Naive B cell (primary cell): ENCODE measurements at regions not wholly inside any gene's neighbourhood (a gene's known extent, or its start where the extent isn't known, plus 50 kb on each side); places are given as distances from the start of the nearest gene placed in this dataset.
"Not testable (repeated sequence)": the region's sequence is repeated elsewhere in the genome, so short reads cannot be mapped to it uniquely, and the experiment has no call there.

Source experiments
- ATAC-seq, 2 donors: fragments of 150-1000 bp; cut with Tn5 transposase; 2 replicates each; pipeline ENCODE4 v1.10.0; 2021; ENCODE audit warnings: low read depth in 2 of 2, mild to moderate bottlenecking in 2 of 2, moderate library complexity in 2 of 2
- DNase-seq: peaks from one replicate; pipeline ENCODE4 v3.0.0; 2022
- H3K27ac Mint-ChIP-seq, 6 donors: one replicate each; pipeline ENCODE4 v1.8.0; 2020 to 2022; ENCODE audit warnings: mild to moderate bottlenecking in 6 of 6, mixed read lengths in 6 of 6, moderate library complexity in 5 of 6, inconsistent platforms in 2 of 6
- H3K27me3 Mint-ChIP-seq, 3 donors: one replicate each; pipeline ENCODE4 v1.8.0; 2021 to 2022; ENCODE audit warnings: mixed read lengths in 3 of 3, mild to moderate bottlenecking in 1 of 3
- H3K36me3 Mint-ChIP-seq, 2 donors: one replicate each; pipeline ENCODE4 v1.8.0; 2020 to 2022; ENCODE audit warnings: mixed read lengths in 2 of 2, inconsistent platforms in 1 of 2, mild to moderate bottlenecking in 1 of 2
- H3K4me1 Mint-ChIP-seq, 3 donors: one replicate each; pipeline ENCODE4 v1.8.0; 2020 to 2022; ENCODE audit warnings: mixed read lengths in 3 of 3, inconsistent platforms in 1 of 3, mild to moderate bottlenecking in 1 of 3, moderate library complexity in 1 of 3
- H3K4me3 Mint-ChIP-seq, 8 donors: one replicate each; pipeline ENCODE4 v1.8.0; 2020 to 2022; ENCODE audit warnings: mild to moderate bottlenecking in 8 of 8, mixed read lengths in 8 of 8, moderate library complexity in 8 of 8, inconsistent platforms in 2 of 8
- H3K9me3 Mint-ChIP-seq, 7 donors: one replicate each; pipeline ENCODE4 v1.8.0; 2020 to 2022; ENCODE audit warnings: mixed read lengths in 7 of 7, mild to moderate bottlenecking in 5 of 7, inconsistent platforms in 2 of 7, moderate library complexity in 1 of 7

DNA sequence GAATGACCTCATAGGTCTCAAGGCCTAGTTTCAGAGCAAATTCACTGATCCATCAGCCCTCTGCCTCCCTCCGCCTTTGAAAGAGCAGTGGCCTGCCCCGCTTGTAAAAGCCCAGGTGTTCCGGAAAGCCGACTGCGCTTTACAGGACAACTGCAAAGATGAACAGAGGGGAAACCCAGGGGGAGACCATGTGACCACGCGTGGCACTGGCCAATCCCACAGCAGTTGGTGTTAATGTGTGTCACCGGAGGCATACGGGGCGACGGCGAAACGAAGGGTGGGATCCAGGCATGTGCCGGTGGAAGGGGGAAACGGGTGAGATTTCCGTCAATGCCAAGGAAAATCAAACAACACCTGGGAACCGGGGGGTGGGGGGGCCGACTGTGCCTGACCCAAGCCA, 684.4 kb upstream of the TPTE start:
- not testable (repeated sequence) for H3K27ac Mint-ChIP-seq, DNase-seq, ATAC-seq, H3K4me3 Mint-ChIP-seq, H3K27me3 Mint-ChIP-seq, H3K4me1 Mint-ChIP-seq
- Mint-ChIP-seq H3K9me3 (peaks cover 10 to 28% (median 19%) of the 10 kb centered on the region in 7 donors), H3K36me3 (peaks cover 0 to 12% of the 10 kb centered on the region in 2 donors)

DNA sequence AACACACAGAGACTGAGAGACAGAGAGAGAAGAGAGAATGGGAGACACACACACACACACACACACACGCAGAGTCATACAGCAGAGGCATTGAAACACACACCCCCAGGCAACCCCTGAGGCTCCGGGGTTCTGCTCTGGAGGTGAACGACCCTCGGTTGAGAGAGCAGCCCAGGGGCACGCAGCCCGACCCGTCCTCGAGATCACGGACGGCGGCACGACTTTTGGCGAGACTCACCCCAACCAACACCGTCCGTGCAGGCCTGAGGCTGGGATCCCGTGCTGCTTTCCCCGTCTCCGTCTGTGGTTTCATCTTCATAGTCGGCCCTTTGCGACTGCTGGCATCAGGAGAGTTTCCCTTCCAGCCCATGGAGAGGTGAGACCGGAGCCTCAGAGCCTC, 683.9 kb upstream of the TPTE start:
- not testable (repeated sequence) for DNase-seq, H3K4me3 Mint-ChIP-seq, H3K27ac Mint-ChIP-seq, H3K4me1 Mint-ChIP-seq, ATAC-seq, H3K27me3 Mint-ChIP-seq
- H3K36me3 Mint-ChIP-seq = peaks cover 0 to 12% of the 10 kb centered on the region in 2 donors
- H3K9me3 Mint-ChIP-seq = peaks cover 10 to 28% (median 20%) of the 10 kb centered on the region in 7 donors

DNA sequence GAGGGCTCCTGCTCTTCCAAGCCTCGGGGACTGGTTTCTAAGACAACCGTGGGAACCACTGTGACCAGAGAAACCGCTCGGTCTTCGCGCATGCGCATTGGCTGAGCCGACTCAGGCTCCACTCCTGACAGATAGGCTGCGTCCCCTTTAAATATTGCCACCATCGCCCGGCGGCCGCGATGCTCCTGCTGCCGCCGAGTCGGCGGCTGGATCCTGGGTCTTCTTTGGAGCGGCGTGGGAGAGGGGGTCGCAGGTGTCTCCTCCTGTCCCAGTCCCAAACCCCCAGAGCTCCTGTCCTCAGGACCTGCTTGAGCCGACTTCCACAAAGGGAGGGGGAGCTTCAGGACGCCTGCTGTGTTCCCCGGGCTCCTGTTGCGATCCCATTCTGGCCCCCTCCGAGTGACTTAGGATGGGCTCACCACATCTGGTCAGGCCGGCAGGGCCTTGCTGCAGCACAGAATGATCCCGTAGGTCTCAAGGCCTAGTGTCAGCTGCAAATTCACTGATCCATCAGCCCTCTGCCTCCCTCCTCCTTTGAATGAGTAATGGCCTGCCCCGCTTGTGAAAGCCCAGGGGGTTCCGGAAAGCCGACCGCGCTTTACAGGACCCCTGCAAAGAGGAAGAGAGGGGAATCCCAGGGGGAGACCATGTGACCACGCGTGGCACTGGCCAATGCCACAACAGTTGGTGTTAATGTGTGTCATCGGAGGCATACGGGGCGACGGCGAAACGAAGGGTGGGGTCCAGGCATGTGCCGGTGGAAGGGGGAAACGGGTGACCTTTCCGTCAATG, 683.2 kb upstream of the TPTE start:
- Mint-ChIP-seq H3K27me3 (no peaks in the 10 kb centered on the region), H3K4me1 (no peaks in the 10 kb centered on the region), H3K27ac (peak overlapping the region in 1 of 6 donors; percentile 26), H3K36me3 (peaks cover 0 to 12% of the 10 kb centered on the region in 2 donors), H3K9me3 (peaks cover 10 to 26% (median 22%) of the 10 kb centered on the region in 7 donors), H3K4me3 (no peak overlapping the region)
- DNase-seq = no peak
- ATAC-seq = no peak

DNA sequence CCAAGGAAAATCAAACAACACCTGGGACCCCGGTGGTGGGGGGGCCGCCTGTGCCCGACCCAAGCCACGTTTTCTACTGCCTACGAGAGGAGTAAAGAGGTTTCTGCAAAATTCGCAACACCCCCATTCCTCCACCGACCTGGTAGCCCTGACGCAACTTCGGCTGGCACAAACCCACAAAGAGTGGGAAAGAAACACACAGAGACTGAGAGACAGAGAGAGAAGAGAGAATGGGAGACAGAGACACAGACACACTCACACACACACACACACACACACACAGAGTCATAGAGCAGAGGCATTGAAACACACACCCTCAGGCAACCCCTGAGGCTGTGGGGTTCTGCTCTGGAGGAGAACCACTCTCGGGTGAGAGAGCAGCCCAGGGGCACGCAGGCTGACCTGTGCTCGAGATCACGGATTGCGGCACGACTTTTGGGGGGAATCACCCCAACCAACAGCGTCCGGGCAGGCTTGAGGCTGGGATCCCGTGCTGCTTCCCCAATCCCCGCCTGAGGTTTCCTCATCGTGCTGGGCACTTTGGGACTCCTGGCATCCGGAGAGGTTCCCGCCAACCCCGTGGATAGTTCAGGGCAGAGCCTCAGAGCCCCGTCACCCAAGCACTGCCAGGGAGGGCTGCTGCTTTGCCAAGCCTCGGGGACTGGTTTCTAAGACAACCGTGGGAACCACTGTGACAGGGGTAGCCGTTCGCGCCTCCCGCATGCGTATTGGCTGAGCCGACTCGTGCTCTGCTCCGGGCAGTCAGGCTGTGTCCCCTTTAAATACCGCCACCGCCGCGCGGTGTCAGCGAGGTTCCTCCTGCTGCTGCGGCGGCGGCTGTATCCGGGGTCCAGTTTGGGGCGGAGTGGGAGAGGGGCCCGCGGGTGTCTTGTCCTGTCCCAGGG, 682.4 kb upstream of the TPTE start:
- no peak for ATAC-seq
- Mint-ChIP-seq H3K9me3 (peaks cover 10 to 24% (median 22%) of the 10 kb centered on the region in 7 donors), H3K27me3 (no peaks in the 10 kb centered on the region), H3K4me1 (no peaks in the 10 kb centered on the region), H3K27ac (no peak overlapping the region), H3K36me3 (peaks cover 0 to 12% of the 10 kb centered on the region in 2 donors), H3K4me3 (no peak overlapping the region)
- DNase-seq = no peak

DNA sequence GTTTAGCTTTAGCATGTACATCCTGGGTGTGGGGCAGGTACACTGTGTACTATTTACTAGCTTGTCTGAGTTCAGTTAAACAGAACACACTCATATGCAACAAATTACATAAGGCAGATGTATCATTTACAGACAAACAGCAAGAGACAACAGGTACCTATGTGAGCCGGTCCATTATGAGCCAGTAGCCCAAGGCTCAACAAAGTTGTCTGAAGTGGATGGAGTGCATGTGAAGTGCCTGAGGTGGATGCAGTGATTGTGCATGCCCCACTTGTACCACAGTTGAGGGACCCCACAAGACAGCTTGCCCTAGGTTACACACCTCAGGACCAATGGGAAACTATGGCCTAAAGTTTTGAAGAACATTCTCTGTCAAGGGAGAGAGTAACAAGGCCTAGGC, 677.3 kb upstream of the TPTE start:
- not testable (repeated sequence) for H3K36me3 Mint-ChIP-seq, H3K4me1 Mint-ChIP-seq, H3K4me3 Mint-ChIP-seq, H3K27ac Mint-ChIP-seq, DNase-seq, H3K27me3 Mint-ChIP-seq, ATAC-seq
- H3K9me3 Mint-ChIP-seq = peaks cover 0 to 16% (median 6%) of the 10 kb centered on the region in 7 donors

DNA sequence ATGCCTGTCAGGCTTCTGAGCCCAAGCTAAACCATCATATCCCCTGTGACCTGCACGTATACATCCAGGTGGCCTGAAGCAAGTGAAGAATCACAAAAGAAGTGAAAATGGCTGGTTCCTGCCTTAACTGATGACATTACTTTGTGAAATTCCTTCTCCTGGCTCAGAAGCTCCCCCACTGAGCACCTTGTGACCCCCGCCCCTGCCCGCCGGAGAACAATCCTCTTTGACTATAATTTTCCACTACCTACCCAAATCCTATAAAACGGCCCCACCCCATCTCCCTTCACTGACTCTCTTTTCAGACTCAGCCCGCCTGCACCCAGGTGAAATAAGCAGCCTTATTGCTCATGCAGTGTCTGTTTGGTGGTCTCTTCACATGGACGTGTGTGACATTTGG, 673.9 kb upstream of the TPTE start:
- H3K27me3 Mint-ChIP-seq, H3K4me1 Mint-ChIP-seq, H3K9me3 Mint-ChIP-seq, H3K4me3 Mint-ChIP-seq, ATAC-seq, H3K27ac Mint-ChIP-seq, DNase-seq, H3K36me3 Mint-ChIP-seq: not testable (repeated sequence)

DNA sequence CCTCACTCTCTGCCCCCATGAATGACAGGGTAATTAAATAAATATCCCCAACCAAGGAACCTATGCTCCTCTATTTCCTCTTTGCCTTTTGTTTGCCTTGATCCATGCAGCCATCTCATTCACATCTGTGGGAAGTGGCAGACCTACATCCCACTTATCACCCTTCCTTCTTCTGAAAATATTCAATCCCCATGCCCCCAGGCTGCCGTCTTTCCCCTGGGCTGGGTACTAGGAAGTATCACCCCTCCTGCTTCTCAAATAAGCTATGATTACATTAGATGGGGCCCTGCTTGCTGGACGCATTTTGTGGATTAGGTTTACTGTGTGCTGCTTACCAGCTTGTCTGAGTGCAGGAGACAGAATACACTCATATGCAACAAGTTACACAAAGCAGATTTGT, 670.2 kb upstream of the TPTE start:
- not testable (repeated sequence) for H3K27me3 Mint-ChIP-seq, H3K36me3 Mint-ChIP-seq

DNA sequence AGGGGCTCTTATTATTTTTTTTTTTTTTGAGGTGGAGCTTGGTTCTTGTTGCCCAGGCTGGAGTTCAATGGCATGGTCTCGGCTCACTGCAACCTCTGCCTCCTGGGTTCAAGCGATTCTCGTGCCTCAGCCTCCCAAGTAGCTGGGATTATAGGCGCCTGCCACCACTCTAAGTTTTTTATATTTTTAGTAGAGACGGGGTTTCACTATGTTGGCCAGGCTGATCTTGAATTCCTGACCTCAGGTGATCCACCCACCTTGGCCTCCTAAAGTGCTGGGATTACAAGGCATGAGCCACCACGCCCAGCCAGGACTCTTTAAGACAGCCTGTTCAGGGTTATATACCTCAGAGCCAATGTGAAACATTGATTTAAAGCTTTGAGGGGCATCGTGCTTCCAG, 669.7 kb upstream of the TPTE start:
- not testable (repeated sequence) for H3K27me3 Mint-ChIP-seq, ATAC-seq, DNase-seq, H3K27ac Mint-ChIP-seq, H3K4me3 Mint-ChIP-seq, H3K4me1 Mint-ChIP-seq, H3K36me3 Mint-ChIP-seq
- peaks cover 0 to 15% (median 5%) of the 10 kb centered on the region in 7 donors for H3K9me3 Mint-ChIP-seq

More for the DNA sequence above, 670.2 kb upstream of the TPTE start:
- ATAC-seq, H3K9me3 Mint-ChIP-seq, H3K27ac Mint-ChIP-seq, H3K4me3 Mint-ChIP-seq, H3K4me1 Mint-ChIP-seq, DNase-seq: not testable (repeated sequence)

DNA sequence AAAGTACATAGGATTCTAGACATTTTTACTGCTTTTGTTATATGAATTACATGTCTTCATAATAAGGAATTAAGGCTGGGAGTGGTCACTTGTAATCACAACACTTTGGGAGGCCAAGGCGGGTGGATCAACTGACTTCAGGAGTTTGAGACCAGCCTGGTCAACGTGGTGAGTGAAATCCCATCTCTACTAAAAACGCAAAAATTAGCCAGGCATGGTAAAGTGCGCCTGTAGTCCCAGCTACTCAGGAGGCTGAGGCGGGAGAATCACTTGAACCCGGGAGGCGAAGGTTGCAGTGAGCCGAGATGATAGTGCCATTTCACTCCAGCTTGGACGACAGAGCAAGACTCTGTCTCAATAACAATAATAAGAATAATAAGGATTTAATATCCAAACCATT, 663.8 kb upstream of the TPTE start:
- not testable (repeated sequence) for H3K27me3 Mint-ChIP-seq, ATAC-seq, H3K27ac Mint-ChIP-seq, H3K4me1 Mint-ChIP-seq, DNase-seq, H3K4me3 Mint-ChIP-seq, H3K36me3 Mint-ChIP-seq
- peaks cover 0 to 29% (median 12%) of the 10 kb centered on the region in 7 donors for H3K9me3 Mint-ChIP-seq

DNA sequence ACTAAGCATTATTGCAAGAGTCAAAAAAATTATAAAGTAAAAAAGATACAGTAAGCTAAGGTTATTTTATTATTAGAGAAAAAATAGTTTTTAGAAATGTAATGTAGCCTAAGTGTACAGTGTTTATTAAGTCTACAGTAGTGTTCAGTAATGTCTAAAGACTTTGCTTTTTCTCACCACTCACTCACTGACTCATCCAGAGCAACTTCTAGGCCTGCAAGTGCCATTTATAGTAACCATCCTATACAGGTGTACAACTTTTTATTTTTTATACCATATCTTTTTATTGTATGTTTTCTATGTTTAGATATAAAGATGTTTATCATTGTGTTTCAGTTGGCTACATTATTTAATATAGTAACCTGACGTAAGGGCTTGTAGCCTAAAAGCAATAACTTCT, 661.5 kb upstream of the TPTE start:
- ATAC-seq, DNase-seq, H3K36me3 Mint-ChIP-seq, H3K4me1 Mint-ChIP-seq, H3K4me3 Mint-ChIP-seq, H3K27ac Mint-ChIP-seq, H3K27me3 Mint-ChIP-seq: not testable (repeated sequence)
- H3K9me3 Mint-ChIP-seq = peaks cover 0 to 43% (median 22%) of the 10 kb centered on the region in 7 donors

DNA sequence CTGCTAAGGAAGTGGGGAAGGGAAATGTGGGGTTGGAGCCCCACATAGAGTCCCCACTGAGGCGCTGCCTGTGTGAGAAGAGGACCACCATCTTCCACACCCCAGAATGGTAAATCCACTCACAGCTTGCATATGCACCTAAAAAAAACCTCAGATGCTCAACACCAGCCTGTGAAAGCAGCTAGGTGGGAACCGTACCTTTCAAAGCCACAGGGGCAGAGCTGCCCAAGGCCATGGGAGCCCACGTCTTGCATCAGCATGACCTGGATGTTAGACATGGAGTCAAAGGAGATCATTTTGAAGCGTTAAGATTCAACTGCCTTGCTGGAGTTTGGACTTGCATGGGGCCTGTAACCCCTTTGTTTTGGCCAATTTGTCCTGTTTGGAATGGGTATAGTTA, 658.9 kb upstream of the TPTE start:
- peaks cover 0 to 36% (median 24%) of the 10 kb centered on the region in 7 donors for H3K9me3 Mint-ChIP-seq
- not testable (repeated sequence) for H3K27ac Mint-ChIP-seq

DNA sequence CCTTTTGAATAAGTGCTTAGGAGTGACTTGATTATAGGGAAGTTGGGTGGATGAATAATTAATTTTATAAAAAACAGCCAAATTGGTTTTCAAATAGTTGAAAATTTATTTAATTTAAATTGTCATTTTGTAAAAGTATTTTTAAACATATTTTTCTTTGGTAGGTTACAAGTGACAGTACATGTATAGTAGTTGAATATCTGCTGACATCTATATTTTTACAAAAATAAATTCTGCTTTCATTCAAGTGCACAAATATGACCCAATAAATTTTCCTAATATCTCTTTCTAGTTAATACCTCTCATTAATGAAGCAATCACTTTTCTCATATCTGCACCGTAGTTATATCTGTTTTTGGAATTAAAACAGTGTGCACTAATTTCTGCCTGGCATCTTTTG, 653.6 kb upstream of the TPTE start:
- H3K27me3 Mint-ChIP-seq, H3K36me3 Mint-ChIP-seq, DNase-seq, ATAC-seq, H3K4me3 Mint-ChIP-seq, H3K4me1 Mint-ChIP-seq, H3K27ac Mint-ChIP-seq: not testable (repeated sequence)
- H3K9me3 Mint-ChIP-seq = peaks cover 0 to 34% (median 21%) of the 10 kb centered on the region in 7 donors

More for the DNA sequence above, 658.9 kb upstream of the TPTE start:
- H3K36me3 Mint-ChIP-seq, DNase-seq, H3K4me1 Mint-ChIP-seq, H3K4me3 Mint-ChIP-seq, ATAC-seq, H3K27me3 Mint-ChIP-seq: not testable (repeated sequence)

DNA sequence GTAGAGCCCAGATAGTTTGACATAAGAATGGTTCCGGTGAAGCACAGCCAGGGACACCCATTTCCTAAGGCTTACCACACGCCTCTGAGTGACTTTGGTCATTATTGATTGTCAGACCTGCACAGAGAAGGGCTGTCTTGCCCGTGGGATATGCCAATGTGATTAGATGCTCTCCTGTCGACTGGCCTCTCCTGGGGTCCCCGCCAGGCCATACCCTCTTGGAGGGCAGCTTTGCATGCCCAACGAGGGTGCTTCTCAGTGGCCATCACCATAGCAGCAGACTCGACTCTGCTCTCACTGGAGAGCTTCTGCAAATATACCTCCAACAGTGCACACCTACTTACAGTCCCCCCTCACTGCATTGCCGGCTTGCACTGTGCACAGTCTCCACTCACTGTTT, 648.3 kb upstream of the TPTE start:
- not testable (repeated sequence) for ATAC-seq, DNase-seq, H3K36me3 Mint-ChIP-seq, H3K27me3 Mint-ChIP-seq, H3K4me3 Mint-ChIP-seq, H3K27ac Mint-ChIP-seq, H3K4me1 Mint-ChIP-seq
- peaks cover 0 to 15% (median 7%) of the 10 kb centered on the region in 7 donors for H3K9me3 Mint-ChIP-seq

DNA sequence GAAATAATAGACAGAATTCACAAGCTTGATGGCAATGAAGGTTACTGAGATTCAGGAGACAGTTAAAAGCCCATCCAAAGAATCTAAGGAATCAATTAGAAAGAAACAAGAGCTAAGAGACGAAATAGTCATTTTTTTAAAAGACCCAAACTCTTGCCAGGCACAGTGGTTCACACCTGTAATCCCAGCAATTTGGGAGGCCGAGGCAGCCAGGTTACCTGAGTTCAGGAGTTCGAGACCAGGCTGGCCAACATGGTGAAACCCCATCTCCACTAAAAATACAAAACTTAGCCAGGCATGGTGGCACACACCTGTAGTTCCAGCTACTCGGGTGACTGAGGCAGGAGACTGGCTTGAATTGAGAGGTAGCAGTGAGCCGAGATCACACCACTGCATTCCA, 647.2 kb upstream of the TPTE start:
- H3K27me3 Mint-ChIP-seq, ATAC-seq, H3K36me3 Mint-ChIP-seq, H3K4me1 Mint-ChIP-seq, H3K4me3 Mint-ChIP-seq, H3K27ac Mint-ChIP-seq, DNase-seq: not testable (repeated sequence)
- H3K9me3 Mint-ChIP-seq = peaks cover 0 to 13% (median 9%) of the 10 kb centered on the region in 7 donors
